Smooth muscle cell (in vitro differentiated cells): ENCODE measurements at regions not wholly inside any gene's neighbourhood (a gene's known extent, or its start where the extent isn't known, plus 50 kb on each side); places are given as distances from the start of the nearest gene placed in this dataset.
"Not testable (repeated sequence)": the region's sequence is repeated elsewhere in the genome, so short reads cannot be mapped to it uniquely, and the experiment has no call there.

ENCODE experiments used
- DNase-seq: peaks from one replicate; lab custom pipeline; 2025; ENCODE audit not compliant: unreplicated experiment; lab: John Stamatoyannopoulos, UW
- H2AFZ ChIP-seq: fragments of 200-600 bp; sonication (generic); 2 replicates; pipeline ENCODE4 v1.6.0; 2016; ENCODE audit warnings: antibody characterized with exemption, low read depth, mild to moderate bottlenecking
- H3F3A ChIP-seq: fragments of 200-600 bp; sonication (generic); 2 replicates; pipeline ENCODE4 v1.6.0; 2017; ENCODE audit warnings: antibody characterized with exemption, low read depth
- H3K27ac ChIP-seq: fragments of 200-600 bp; sonication (generic); 2 replicates; pipeline ENCODE4 v1.5.1; 2016; ENCODE audit warnings: low read depth, mild to moderate bottlenecking
- H3K27me3 ChIP-seq: fragments of 200-600 bp; sonication (generic); 2 replicates; pipeline ENCODE4 v1.6.1; 2016; ENCODE audit warnings: low read depth, mild to moderate bottlenecking
- H3K36me3 ChIP-seq: fragments of 200-600 bp; sonication (generic); 2 replicates; pipeline ENCODE4 v1.5.1; 2016; ENCODE audit warnings: low read depth
- H3K4me1 ChIP-seq: fragments of 200-600 bp; sonication (generic); 2 replicates; pipeline ENCODE4 v1.5.1; 2016; ENCODE audit warnings: low read depth
- H3K4me2 ChIP-seq: fragments of 200-600 bp; sonication (generic); 2 replicates; pipeline ENCODE4 v1.6.0; 2016; ENCODE audit warnings: mild to moderate bottlenecking
- H3K4me3 ChIP-seq: fragments of 200-600 bp; sonication (generic); 2 replicates; pipeline ENCODE4 v1.5.1; 2016; ENCODE audit warnings: mild to moderate bottlenecking
- H3K79me2 ChIP-seq: fragments of 200-600 bp; sonication (generic); 2 replicates; pipeline ENCODE4 v1.6.0; 2016; ENCODE audit warnings: low read depth, mild to moderate bottlenecking
- H3K9ac ChIP-seq: fragments of 200-600 bp; sonication (generic); 2 replicates; pipeline ENCODE4 v1.6.0; 2016; ENCODE audit warnings: low read depth
- H3K9me3 ChIP-seq: fragments of 200-600 bp; sonication (generic); replicated peaks from 2 replicates; pipeline ENCODE4 v1.5.1; 2016; ENCODE audit warnings: low read depth
- H4K20me1 ChIP-seq: fragments of 200-600 bp; sonication (generic); 2 replicates; pipeline ENCODE4 v1.6.0; 2016; ENCODE audit warnings: low read depth
- CTCF ChIP-seq: fragments of 200-600 bp; sonication (generic); IDR thresholded peaks from 2 replicates; pipeline ENCODE4 v1.5.1; 2017; ENCODE audit warnings: borderline replicate concordance, mild to moderate bottlenecking, antibody characterized with exemption; ENCODE audit not compliant: insufficient read depth, poor library complexity, severe bottlenecking
- WGBS: methylation state at CpG from one replicate; pipeline ENCODE4 v1.1.7; 2016; ENCODE audit warnings: low lambda C conversion rate; 5-methylcytosine and 5-hydroxymethylcytosine counted together

- no peaks in the 10 kb centered on the region for H3F3A ChIP-seq
- H3K79me2 ChIP-seq = no peaks in the 10 kb centered on the region
- H3K9ac ChIP-seq = no peak overlapping the region
- H2AFZ ChIP-seq = no peak overlapping the region
- no peak for TF ChIP-seq CTCF
- no peak for DNase-seq
- no peaks in the 10 kb centered on the region for H3K27me3 ChIP-seq
- no peaks in the 10 kb centered on the region for H3K4me1 ChIP-seq
- H3K4me2 ChIP-seq = no peak overlapping the region
- H3K4me3 ChIP-seq = no peak overlapping the region
- no peak overlapping the region for H3K27ac ChIP-seq
- H4K20me1 ChIP-seq = no peaks in the 10 kb centered on the region
- peaks cover 10% of the 10 kb centered on the region for H3K9me3 ChIP-seq
- no peaks in the 10 kb centered on the region for H3K36me3 ChIP-seq
Observed at GRCh38 chr9:22227986-22228385, 218.6 kb upstream of the DMRTA1 start.

- no peak overlapping the region for H3K27ac ChIP-seq
- no peaks in the 10 kb centered on the region for H3K27me3 ChIP-seq
- no peaks in the 10 kb centered on the region for H3K79me2 ChIP-seq
- no peak overlapping the region for H3K4me2 ChIP-seq
- no peaks in the 10 kb centered on the region for H3K4me1 ChIP-seq
- DNase-seq = no peak
- no peaks in the 10 kb centered on the region for H3K36me3 ChIP-seq
- H3F3A ChIP-seq = no peaks in the 10 kb centered on the region
- H2AFZ ChIP-seq = no peak overlapping the region
- H3K4me3 ChIP-seq = no peak overlapping the region
- peaks cover 13% of the 10 kb centered on the region for H3K9me3 ChIP-seq
- 70% methylated on average over 3 of the region's 3 CpGs for WGBS
- H4K20me1 ChIP-seq = no peaks in the 10 kb centered on the region
- TF ChIP-seq CTCF = no peak
- no peak overlapping the region for H3K9ac ChIP-seq
Observed at GRCh38 chr9:22228542-22228941, 218.1 kb upstream of the DMRTA1 start.

GRCh38 chr9:22229069-22229468, 217.6 kb upstream of the DMRTA1 start:
- WGBS = 80% methylated on average over 4 of the region's 4 CpGs
- H2AFZ ChIP-seq = no peak overlapping the region

GRCh38 chr9:22231309-22231708, 215.3 kb upstream of the DMRTA1 start:
- H3K4me3 ChIP-seq, H3K36me3 ChIP-seq, H2AFZ ChIP-seq, H3K27ac ChIP-seq, H3K27me3 ChIP-seq, DNase-seq, H3K9ac ChIP-seq, H3K4me1 ChIP-seq, H3F3A ChIP-seq, H3K4me2 ChIP-seq, H4K20me1 ChIP-seq, H3K79me2 ChIP-seq: not testable (repeated sequence)
- H3K9me3 ChIP-seq = peaks cover 18% of the 10 kb centered on the region

More at GRCh38 chr9:22229069-22229468, 217.6 kb upstream of the DMRTA1 start:
- Histone ChIP-seq H3K4me3 (no peak overlapping the region), H3F3A (no peaks in the 10 kb centered on the region), H3K27ac (no peak overlapping the region), H4K20me1 (no peaks in the 10 kb centered on the region), H3K79me2 (no peaks in the 10 kb centered on the region), H3K36me3 (no peaks in the 10 kb centered on the region), H3K9ac (no peak overlapping the region), H3K27me3 (no peaks in the 10 kb centered on the region), H3K9me3 (peaks cover 18% of the 10 kb centered on the region), H3K4me1 (no peaks in the 10 kb centered on the region), H3K4me2 (no peak overlapping the region)
- DNase-seq = no peak
- TF ChIP-seq CTCF = no peak
